ENCODE measurements at regions not wholly inside any gene's neighbourhood (a gene's known extent, or its start where the extent isn't known, plus 50 kb on each side); places are given as distances from the start of the nearest gene placed in this dataset.

DNA sequence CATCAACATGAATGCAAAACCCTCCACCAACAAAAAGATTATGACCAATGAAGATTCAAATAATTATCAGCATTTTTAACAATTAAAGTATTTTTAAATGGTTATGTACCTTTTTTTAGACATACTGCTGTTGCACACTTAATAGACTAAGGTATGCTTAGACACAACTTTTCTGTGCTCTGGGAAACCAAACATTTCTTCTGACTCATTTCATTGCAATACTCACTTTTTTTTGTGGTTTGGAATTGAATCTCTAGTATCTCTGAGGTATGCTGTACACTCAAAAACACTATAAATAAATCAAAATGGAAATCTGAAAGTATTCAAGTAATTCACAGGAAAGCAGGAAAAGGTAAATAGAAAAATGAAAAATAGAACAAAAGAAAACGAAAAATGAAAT lies 247.9 kb upstream of the POU3F3 start:
- no peak overlapping the region for H3K9ac ChIP-seq
- DNase-seq, result no peak
- H3K4me3 ChIP-seq (ENCODE audit: low read depth in 2 of 2, low read length in 1 of 2), result no peak overlapping the region
- CTCF ChIA-PET, result no interaction called here
- POLR2A ChIA-PET, result no interaction called here
- H3K79me2 ChIP-seq (ENCODE audit: insufficient read depth), result no peaks in the 10 kb centered on the region
- no peaks in the 10 kb centered on the region for H3K36me3 ChIP-seq (replicated peaks in 1 of 2; ENCODE audit: control insufficient read depth in 1 of 2, insufficient read depth in 2 of 2, low read length in 1 of 2)
- H3K9me2 ChIP-seq, result no peaks in the 10 kb centered on the region
- no peaks in the 10 kb centered on the region; the same call in 1 of the 2 replicates for H3K9me3 ChIP-seq
- H3K4me1 ChIP-seq (ENCODE audit: control insufficient read depth in 1 of 2, insufficient read depth in 2 of 2, low read depth in 1 of 2, low read length in 1 of 2), result no peaks in the 10 kb centered on the region
- H3K27me3 ChIP-seq (ENCODE audit: insufficient read depth), result no peaks in the 10 kb centered on the region
- H3F3A ChIP-seq (replicated peaks; ENCODE audit: insufficient read depth), result no peaks in the 10 kb centered on the region
- TF ChIP-seq, protein P1, sequence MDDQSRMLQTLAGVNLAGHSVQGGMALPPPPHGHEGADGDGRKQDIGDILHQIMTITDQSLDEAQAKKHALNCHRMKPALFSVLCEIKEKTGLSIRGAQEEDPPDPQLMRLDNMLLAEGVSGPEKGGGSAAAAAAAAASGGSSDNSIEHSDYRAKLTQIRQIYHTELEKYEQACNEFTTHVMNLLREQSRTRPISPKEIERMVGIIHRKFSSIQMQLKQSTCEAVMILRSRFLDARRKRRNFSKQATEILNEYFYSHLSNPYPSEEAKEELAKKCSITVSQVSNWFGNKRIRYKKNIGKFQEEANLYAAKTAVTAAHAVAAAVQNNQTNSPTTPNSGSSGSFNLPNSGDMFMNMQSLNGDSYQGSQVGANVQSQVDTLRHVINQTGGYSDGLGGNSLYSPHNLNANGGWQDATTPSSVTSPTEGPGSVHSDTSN (IDR thresholded peaks at IDR 0.05), result no peak
- TF ChIP-seq, protein P2, sequence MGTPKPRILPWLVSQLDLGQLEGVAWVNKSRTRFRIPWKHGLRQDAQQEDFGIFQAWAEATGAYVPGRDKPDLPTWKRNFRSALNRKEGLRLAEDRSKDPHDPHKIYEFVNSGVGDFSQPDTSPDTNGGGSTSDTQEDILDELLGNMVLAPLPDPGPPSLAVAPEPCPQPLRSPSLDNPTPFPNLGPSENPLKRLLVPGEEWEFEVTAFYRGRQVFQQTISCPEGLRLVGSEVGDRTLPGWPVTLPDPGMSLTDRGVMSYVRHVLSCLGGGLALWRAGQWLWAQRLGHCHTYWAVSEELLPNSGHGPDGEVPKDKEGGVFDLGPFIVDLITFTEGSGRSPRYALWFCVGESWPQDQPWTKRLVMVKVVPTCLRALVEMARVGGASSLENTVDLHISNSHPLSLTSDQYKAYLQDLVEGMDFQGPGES (IDR thresholded peaks at IDR 0.05; ENCODE audit: low read depth, low read length), result no peak
- TF ChIP-seq RAD21 (IDR thresholded peaks at IDR 0.05; ENCODE audit: low read length) (no peak), TCF12 (IDR thresholded peaks at IDR 0.05) (no peak), GABPA (IDR thresholded peaks at IDR 0.05; ENCODE audit: low read depth) (no peak), TEAD4 (IDR thresholded peaks at IDR 0.05; ENCODE audit: borderline replicate concordance, insufficient read depth) (no peak), FOSL2 (IDR thresholded peaks at IDR 0.05; ENCODE audit: borderline replicate concordance, low read depth) (no peak), CHD2 (IDR thresholded peaks at IDR 0.05; ENCODE audit: low read length, partially characterized antibody) (no peak), RFX5 (IDR thresholded peaks at IDR 0.05; ENCODE audit: low read length) (no peak), YY1 (IDR thresholded peaks at IDR 0.05; ENCODE audit: low read depth) (no peak), EP300 (IDR thresholded peaks at IDR 0.05; ENCODE audit: borderline replicate concordance in 1 of 2, low read depth in 1 of 2, low read length in 1 of 2) (no peak), SIN3A (IDR thresholded peaks at IDR 0.05; ENCODE audit: borderline replicate concordance, low read depth, low read length) (no peak)
- TF ChIP-seq, protein P3, sequence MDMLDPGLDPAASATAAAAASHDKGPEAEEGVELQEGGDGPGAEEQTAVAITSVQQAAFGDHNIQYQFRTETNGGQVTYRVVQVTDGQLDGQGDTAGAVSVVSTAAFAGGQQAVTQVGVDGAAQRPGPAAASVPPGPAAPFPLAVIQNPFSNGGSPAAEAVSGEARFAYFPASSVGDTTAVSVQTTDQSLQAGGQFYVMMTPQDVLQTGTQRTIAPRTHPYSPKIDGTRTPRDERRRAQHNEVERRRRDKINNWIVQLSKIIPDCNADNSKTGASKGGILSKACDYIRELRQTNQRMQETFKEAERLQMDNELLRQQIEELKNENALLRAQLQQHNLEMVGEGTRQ (IDR thresholded peaks at IDR 0.05; ENCODE audit: borderline replicate concordance, low read depth, low read length), result no peak
- TF ChIP-seq, protein P4, sequence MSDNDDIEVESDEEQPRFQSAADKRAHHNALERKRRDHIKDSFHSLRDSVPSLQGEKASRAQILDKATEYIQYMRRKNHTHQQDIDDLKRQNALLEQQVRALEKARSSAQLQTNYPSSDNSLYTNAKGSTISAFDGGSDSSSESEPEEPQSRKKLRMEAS (IDR thresholded peaks at IDR 0.05; ENCODE audit: low read depth), result no peak
- H4K20me1 ChIP-seq (ENCODE audit: insufficient read depth), result no peaks in the 10 kb centered on the region
- H3K4me2 ChIP-seq, result no peak overlapping the region
- no peak overlapping the region for H2AFZ ChIP-seq (ENCODE audit: low read depth)
- H3K27ac ChIP-seq (ENCODE audit: low read depth in 2 of 2, low read length in 1 of 2), result no peak overlapping the region
- WGBS (ENCODE audit: low lambda C conversion rate), result 2% methylated on average over 1 of the region's 1 CpG

DNA sequence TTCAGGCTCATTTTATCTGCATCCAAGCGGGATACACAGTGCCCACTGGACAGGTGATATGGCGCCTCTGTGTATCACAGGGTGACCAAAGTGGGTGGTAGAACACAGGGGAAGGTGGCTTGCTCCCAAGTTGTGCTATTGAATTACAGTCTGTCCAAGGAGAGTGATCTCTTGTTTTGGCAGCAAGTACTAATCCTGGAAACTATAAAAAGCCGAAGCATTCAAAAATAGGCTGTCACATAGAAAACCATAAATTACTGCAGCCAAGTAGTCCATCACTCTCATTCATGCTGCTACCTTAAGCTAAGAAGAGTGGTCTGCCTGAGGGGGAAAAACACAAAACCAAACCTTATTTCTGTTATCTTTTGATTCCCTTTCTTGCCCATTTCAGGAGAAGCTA lies 237.1 kb upstream of the POU3F3 start:
- H3K27ac ChIP-seq (ENCODE audit: low read depth in 2 of 2, low read length in 1 of 2), result no peak overlapping the region
- CTCF ChIA-PET, result no interaction called here
- H4K20me1 ChIP-seq (ENCODE audit: insufficient read depth), result no peaks in the 10 kb centered on the region
- no peak for DNase-seq
- no peaks in the 10 kb centered on the region for H3F3A ChIP-seq (replicated peaks; ENCODE audit: insufficient read depth)
- no peak overlapping the region for H3K4me2 ChIP-seq
- H3K4me1 ChIP-seq (ENCODE audit: control insufficient read depth in 1 of 2, insufficient read depth in 2 of 2, low read depth in 1 of 2, low read length in 1 of 2), result no peaks in the 10 kb centered on the region
- H3K9ac ChIP-seq, result no peak overlapping the region
- no peaks in the 10 kb centered on the region for H3K9me3 ChIP-seq
- POLR2A ChIA-PET, result no interaction called here
- no peaks in the 10 kb centered on the region for H3K9me2 ChIP-seq
- WGBS (ENCODE audit: low lambda C conversion rate), result 37% methylated on average over 3 of the region's 3 CpGs
- no peaks in the 10 kb centered on the region for H3K27me3 ChIP-seq (ENCODE audit: insufficient read depth)
- no peak overlapping the region for H3K4me3 ChIP-seq (ENCODE audit: low read depth in 2 of 2, low read length in 1 of 2)
- H3K79me2 ChIP-seq (ENCODE audit: insufficient read depth), result no peaks in the 10 kb centered on the region
- H3K36me3 ChIP-seq (replicated peaks in 1 of 2; ENCODE audit: control insufficient read depth in 1 of 2, insufficient read depth in 2 of 2, low read length in 1 of 2), result no peaks in the 10 kb centered on the region
- H2AFZ ChIP-seq (ENCODE audit: low read depth), result no peak overlapping the region
- TF ChIP-seq EP300 (IDR thresholded peaks at IDR 0.05; ENCODE audit: borderline replicate concordance in 1 of 2, low read depth in 1 of 2, low read length in 1 of 2), result no peak
- TF ChIP-seq MXI1 (IDR thresholded peaks at IDR 0.05; ENCODE audit: low read depth, low read length), result no peak
- TF ChIP-seq NFIC (IDR thresholded peaks at IDR 0.05; ENCODE audit: borderline replicate concordance), result no peak
- TF ChIP-seq, protein P5, sequence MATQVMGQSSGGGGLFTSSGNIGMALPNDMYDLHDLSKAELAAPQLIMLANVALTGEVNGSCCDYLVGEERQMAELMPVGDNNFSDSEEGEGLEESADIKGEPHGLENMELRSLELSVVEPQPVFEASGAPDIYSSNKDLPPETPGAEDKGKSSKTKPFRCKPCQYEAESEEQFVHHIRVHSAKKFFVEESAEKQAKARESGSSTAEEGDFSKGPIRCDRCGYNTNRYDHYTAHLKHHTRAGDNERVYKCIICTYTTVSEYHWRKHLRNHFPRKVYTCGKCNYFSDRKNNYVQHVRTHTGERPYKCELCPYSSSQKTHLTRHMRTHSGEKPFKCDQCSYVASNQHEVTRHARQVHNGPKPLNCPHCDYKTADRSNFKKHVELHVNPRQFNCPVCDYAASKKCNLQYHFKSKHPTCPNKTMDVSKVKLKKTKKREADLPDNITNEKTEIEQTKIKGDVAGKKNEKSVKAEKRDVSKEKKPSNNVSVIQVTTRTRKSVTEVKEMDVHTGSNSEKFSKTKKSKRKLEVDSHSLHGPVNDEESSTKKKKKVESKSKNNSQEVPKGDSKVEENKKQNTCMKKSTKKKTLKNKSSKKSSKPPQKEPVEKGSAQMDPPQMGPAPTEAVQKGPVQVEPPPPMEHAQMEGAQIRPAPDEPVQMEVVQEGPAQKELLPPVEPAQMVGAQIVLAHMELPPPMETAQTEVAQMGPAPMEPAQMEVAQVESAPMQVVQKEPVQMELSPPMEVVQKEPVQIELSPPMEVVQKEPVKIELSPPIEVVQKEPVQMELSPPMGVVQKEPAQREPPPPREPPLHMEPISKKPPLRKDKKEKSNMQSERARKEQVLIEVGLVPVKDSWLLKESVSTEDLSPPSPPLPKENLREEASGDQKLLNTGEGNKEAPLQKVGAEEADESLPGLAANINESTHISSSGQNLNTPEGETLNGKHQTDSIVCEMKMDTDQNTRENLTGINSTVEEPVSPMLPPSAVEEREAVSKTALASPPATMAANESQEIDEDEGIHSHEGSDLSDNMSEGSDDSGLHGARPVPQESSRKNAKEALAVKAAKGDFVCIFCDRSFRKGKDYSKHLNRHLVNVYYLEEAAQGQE (IDR thresholded peaks at IDR 0.05; ENCODE audit: low read depth, low read length), result no peak
- no peak for TF ChIP-seq FOXM1 (IDR thresholded peaks at IDR 0.05; ENCODE audit: low read depth)
- no peak for TF ChIP-seq ELF1 (IDR thresholded peaks at IDR 0.05)
- no peak for TF ChIP-seq MEF2A (IDR thresholded peaks at IDR 0.05; ENCODE audit: borderline replicate concordance, low read depth)
- TF ChIP-seq, protein P2 (IDR thresholded peaks at IDR 0.05; ENCODE audit: low read depth, low read length), result no peak
- no peak for TF ChIP-seq RAD21 (IDR thresholded peaks at IDR 0.05; ENCODE audit: low read length)
- no peak for TF ChIP-seq RCOR1 (IDR thresholded peaks at IDR 0.05; ENCODE audit: low read length)
